H1 (cell line): ENCODE measurements at regions not wholly inside any gene's neighbourhood (a gene's known extent, or its start where the extent isn't known, plus 50 kb on each side); places are given as distances from the start of the nearest gene placed in this dataset.
A peak's percentile ranks its signal among the peaks of the same experiment; 100 is the strongest.

ENCODE experiments used
- CTCF ChIA-PET: fragments of 300-600 bp; sonication (Branson Sonifier 250); formaldehyde crosslinking; loops from one replicate; lab custom pipeline; 2021; ENCODE audit not compliant: partially characterized antibody; lab: Charles Lee
- POLR2A ChIA-PET: fragments of 300-600 bp; sonication (Branson Sonifier 250); formaldehyde crosslinking; loops from one replicate; lab custom pipeline; 2021; ENCODE audit warnings: inconsistent platforms; ENCODE audit not compliant: partially characterized antibody; lab: Charles Lee
- DNase-seq, 2 experiments: peaks; one replicate each; pipeline versions ENCODE4 v3.0.0 to v3.0.0-alpha.2; 2010 to 2022; ENCODE audit warnings: low spot score in 2 of 2, low read depth in 1 of 2, mixed read lengths in 1 of 2
- FAIRE-seq: peaks from 2 replicates; lab custom pipeline; 2011; peaks lifted over from hg19 to GRCh38; lab: Jason Lieb, UNC
- H2AFZ ChIP-seq: 2 replicates; pipeline ENCODE4 v1.8.1; 2012; ENCODE audit warnings: low read length, inconsistent platforms
- H2AK5ac ChIP-seq: 2 replicates; pipeline ENCODE4 v1.6.1; 2013; ENCODE audit warnings: low read depth, low read length
- H2BK120ac ChIP-seq: replicated peaks from 2 replicates; pipeline ENCODE3; 2013; ENCODE audit warnings: low read depth, low read length, inconsistent platforms
- H2BK12ac ChIP-seq: 2 replicates; pipeline ENCODE4 v1.6.1; 2013; ENCODE audit warnings: low read depth, low read length
- H2BK15ac ChIP-seq: 2 replicates; pipeline ENCODE4 v1.6.1; 2013; ENCODE audit warnings: low read length
- H2BK20ac ChIP-seq: 2 replicates; pipeline ENCODE4 v1.6.1; 2013; ENCODE audit warnings: low read length
- H2BK5ac ChIP-seq: 2 replicates; pipeline ENCODE4 v1.6.1; 2013; ENCODE audit warnings: low read depth, low read length
- H3K14ac ChIP-seq: 2 replicates; pipeline ENCODE4 v1.6.1; 2013; ENCODE audit warnings: inconsistent platforms; ENCODE audit not compliant: insufficient read length
- H3K18ac ChIP-seq: 2 replicates; pipeline ENCODE4 v1.6.1; 2013; ENCODE audit warnings: low read length; ENCODE audit errors: extremely low read depth
- H3K23ac ChIP-seq: 2 replicates; pipeline ENCODE4 v1.6.1; 2013; ENCODE audit warnings: inconsistent platforms; ENCODE audit not compliant: insufficient read length
- H3K23me2 ChIP-seq: 2 replicates; pipeline ENCODE4 v1.6.1; 2013; ENCODE audit warnings: low read depth, low read length
- H3K27ac ChIP-seq: 2 replicates; pipeline ENCODE4 v1.6.1; 2011; ENCODE audit warnings: low read depth, low read length, inconsistent platforms
- H3K27me3 ChIP-seq, 4 experiments: replicated peaks in 1 of 4; 1 replicate in 1 of 4; 2 replicates in 3 of 4; pipeline versions ENCODE4 v1.6.1 to v1.8.1; 2011 to 2013; ENCODE audit warnings: low read length in 3 of 4, mild to moderate bottlenecking in 3 of 4, inconsistent platforms in 2 of 4, mixed read lengths in 2 of 4, moderate library complexity in 1 of 4; ENCODE audit not compliant: control insufficient read depth in 3 of 4, insufficient read depth in 3 of 4; ENCODE audit errors: extremely low read depth in 1 of 4
- H3K36me3 ChIP-seq, 4 experiments: 2 replicates each; pipeline versions ENCODE4 v1.6.1 to v1.8.1; 2011 to 2013; ENCODE audit warnings: mild to moderate bottlenecking in 4 of 4, low read length in 3 of 4, moderate library complexity in 2 of 4, control low read depth in 1 of 4, inconsistent platforms in 1 of 4; ENCODE audit not compliant: insufficient read depth in 4 of 4, control insufficient read depth in 2 of 4
- H3K4ac ChIP-seq: replicated peaks from 2 replicates; pipeline ENCODE3; 2013; ENCODE audit warnings: low read length, low read depth, mixed read lengths, inconsistent platforms; ENCODE audit not compliant: insufficient read length
- H3K4me1 ChIP-seq, 4 experiments: replicated peaks in 1 of 4; 1 replicate in 1 of 4; 2 replicates in 3 of 4; pipeline versions ENCODE4 v1.6.1 to v1.8.1; 2011 to 2013; ENCODE audit warnings: low read length in 3 of 4, inconsistent platforms in 2 of 4, mixed read lengths in 1 of 4; ENCODE audit not compliant: insufficient read depth in 4 of 4, control insufficient read depth in 3 of 4
- H3K4me2 ChIP-seq, 2 experiments: 2 replicates each; pipeline versions ENCODE4 v1.6.1 to v1.8.1; 2011 to 2013; ENCODE audit warnings: low read depth in 2 of 2, low read length in 2 of 2, control low read depth in 1 of 2, inconsistent platforms in 1 of 2, mild to moderate bottlenecking in 1 of 2; ENCODE audit not compliant: insufficient read depth in 1 of 2
- H3K4me3 ChIP-seq, 4 experiments: fragments of 200-600, 300-600 bp in 1 of 4; sonication (generic), shearing (Covaris generic), sonication (Bioruptor Twin) in 1 of 4; 2 replicates each; pipeline versions ENCODE4 v1.5.1 to v1.8.1; 2011 to 2016; ENCODE audit warnings: low read length in 4 of 4, low read depth in 3 of 4, control low read depth in 2 of 4, inconsistent platforms in 2 of 4, mild to moderate bottlenecking in 2 of 4, mixed read lengths in 1 of 4, moderate library complexity in 1 of 4; ENCODE audit not compliant: insufficient read depth in 2 of 4; ENCODE audit errors: extremely low read depth in 1 of 4
- H3K56ac ChIP-seq: replicated peaks from 2 replicates; pipeline ENCODE3; 2013; ENCODE audit warnings: low read depth, mild to moderate bottlenecking, mixed read lengths, low read length, inconsistent platforms; ENCODE audit not compliant: insufficient read length
- H3K79me1 ChIP-seq: 2 replicates; pipeline ENCODE4 v1.6.1; 2013; ENCODE audit warnings: low read depth, low read length, control low read depth
- H3K79me2 ChIP-seq, 2 experiments: 2 replicates each; pipeline versions ENCODE4 v1.6.1 to v1.8.1; 2012 to 2013; ENCODE audit warnings: low read length in 2 of 2, mild to moderate bottlenecking in 2 of 2, inconsistent platforms in 1 of 2; ENCODE audit not compliant: insufficient read depth in 2 of 2, control insufficient read depth in 1 of 2
- H3K9ac ChIP-seq, 4 experiments: replicated peaks in 1 of 4; 1 replicate in 1 of 4; 2 replicates in 3 of 4; pipeline versions ENCODE4 v1.6.1 to v1.8.1; 2011 to 2013; ENCODE audit warnings: low read depth in 3 of 4, low read length in 3 of 4, control low read depth in 2 of 4, mild to moderate bottlenecking in 2 of 4, moderate library complexity in 2 of 4, inconsistent platforms in 1 of 4; ENCODE audit errors: extremely low read depth in 1 of 4
- H3K9me3 ChIP-seq, 2 experiments: 2 replicates each; pipeline versions ENCODE4 v1.6.1 to v1.8.1; 2012 to 2013; ENCODE audit warnings: mild to moderate bottlenecking in 2 of 2, moderate library complexity in 2 of 2, control low read depth in 1 of 2, inconsistent platforms in 1 of 2, low read depth in 1 of 2, low read length in 1 of 2, mixed read lengths in 1 of 2; ENCODE audit not compliant: insufficient read depth in 2 of 2
- H4K20me1 ChIP-seq, 2 experiments: replicated peaks in 1 of 2; 2 replicates each; pipeline versions ENCODE3 to v1.8.1; 2011 to 2013; ENCODE audit warnings: inconsistent platforms in 2 of 2, low read length in 2 of 2, mild to moderate bottlenecking in 1 of 2; ENCODE audit not compliant: insufficient read depth in 2 of 2, control insufficient read depth in 1 of 2
- H4K5ac ChIP-seq: 2 replicates; pipeline ENCODE4 v1.6.1; 2013; ENCODE audit warnings: low read length, low read depth, mixed read lengths, inconsistent platforms; ENCODE audit not compliant: insufficient read length
- H4K8ac ChIP-seq: 2 replicates; pipeline ENCODE4 v1.8.0; 2013; ENCODE audit warnings: mild to moderate bottlenecking, moderate library complexity, low read length, inconsistent platforms; ENCODE audit not compliant: insufficient read depth; ENCODE audit errors: extremely low read depth
- H4K91ac ChIP-seq: replicated peaks from 2 replicates; pipeline ENCODE3; 2013; ENCODE audit warnings: low read length, mixed read lengths, inconsistent platforms; ENCODE audit not compliant: insufficient read length
- GTF2F1 ChIP-seq: IDR thresholded peaks from 2 replicates; pipeline ENCODE4 v1.6.1; 2012; ENCODE audit warnings: low read depth, low read length, improper control_type of control experiment, borderline replicate concordance
- MAFK ChIP-seq: IDR thresholded peaks from 2 replicates; pipeline ENCODE4 v1.6.1; 2012; ENCODE audit warnings: low read depth, mild to moderate bottlenecking, improper control_type of control experiment, low read length
- WGBS, 2 experiments: shearing (Covaris generic) in 1 of 2; methylation state at CpG; one replicate each; pipeline versions ENCODE4 v1.1.6 to v1.1.7; 2013 to 2015; ENCODE audit warnings: low lambda C conversion rate in 2 of 2, mixed read lengths in 2 of 2, inconsistent platforms in 1 of 2, low coverage in 1 of 2, missing lambda C conversion rate in 1 of 2; ENCODE audit not compliant: insufficient replicate concordance in 2 of 2, insufficient coverage in 1 of 2, insufficient read length in 1 of 2; ENCODE audit errors: extremely low coverage in 1 of 2, missing lambda C conversion rate in 1 of 2; 5-methylcytosine and 5-hydroxymethylcytosine counted together

GRCh38 chr14:42855085-42855484 lies 1248.4 kb downstream of the LRFN5 start:
- H3K27me3 ChIP-seq: no peaks in the 10 kb centered on the region
- H3K9ac ChIP-seq: no peak overlapping the region
- no peaks in the 10 kb centered on the region for H4K20me1 ChIP-seq
- no peaks in the 10 kb centered on the region for H3K23me2 ChIP-seq
- no peaks in the 10 kb centered on the region for H3K36me3 ChIP-seq
- no peaks in the 10 kb centered on the region for H3K4me1 ChIP-seq
- 86% methylated on average over 1 of the region's 1 CpG; no CpG with 5 or more reads in 1 of the 2 experiments for WGBS, 2 experiments
- peak overlapping the region; percentile 66 for H2AFZ ChIP-seq
- no peak overlapping the region for H2AK5ac ChIP-seq
- H2BK20ac ChIP-seq: no peak overlapping the region
- H2BK120ac ChIP-seq: no peak overlapping the region
- no peak overlapping the region for H3K4ac ChIP-seq
- H3K4me2 ChIP-seq: no peak overlapping the region
- H2BK5ac ChIP-seq: no peak overlapping the region
- no peak overlapping the region for H3K27ac ChIP-seq
- no peak overlapping the region for H2BK12ac ChIP-seq
- H3K14ac ChIP-seq: no peak overlapping the region
- H3K23ac ChIP-seq: no peak overlapping the region
- CTCF ChIA-PET: no interaction called here
- H4K5ac ChIP-seq: no peak overlapping the region
- H4K8ac ChIP-seq: no peak overlapping the region
- H3K79me1 ChIP-seq: no peaks in the 10 kb centered on the region
- TF ChIP-seq GTF2F1 (no peak), MAFK (peak; percentile 81; the same call in 1 of the 2 replicates)
- TF ChIP-seq, all 59 proteins: peak for 1
- Histone ChIP-seq H3K9me3 (no peaks in the 10 kb centered on the region), H2BK15ac (no peak overlapping the region), H3K56ac (no peak overlapping the region), H3K4me3 (no peak overlapping the region), H4K91ac (no peak overlapping the region), H3K79me2 (no peaks in the 10 kb centered on the region), H3K18ac (no peak overlapping the region)
- no peak for FAIRE-seq
- POLR2A ChIA-PET: no interaction called here
- DNase-seq: no peak
